ENCODE measurements at regions not wholly inside any gene's neighbourhood (a gene's known extent, or its start where the extent isn't known, plus 50 kb on each side); places are given as distances from the start of the nearest gene placed in this dataset.

DNA sequence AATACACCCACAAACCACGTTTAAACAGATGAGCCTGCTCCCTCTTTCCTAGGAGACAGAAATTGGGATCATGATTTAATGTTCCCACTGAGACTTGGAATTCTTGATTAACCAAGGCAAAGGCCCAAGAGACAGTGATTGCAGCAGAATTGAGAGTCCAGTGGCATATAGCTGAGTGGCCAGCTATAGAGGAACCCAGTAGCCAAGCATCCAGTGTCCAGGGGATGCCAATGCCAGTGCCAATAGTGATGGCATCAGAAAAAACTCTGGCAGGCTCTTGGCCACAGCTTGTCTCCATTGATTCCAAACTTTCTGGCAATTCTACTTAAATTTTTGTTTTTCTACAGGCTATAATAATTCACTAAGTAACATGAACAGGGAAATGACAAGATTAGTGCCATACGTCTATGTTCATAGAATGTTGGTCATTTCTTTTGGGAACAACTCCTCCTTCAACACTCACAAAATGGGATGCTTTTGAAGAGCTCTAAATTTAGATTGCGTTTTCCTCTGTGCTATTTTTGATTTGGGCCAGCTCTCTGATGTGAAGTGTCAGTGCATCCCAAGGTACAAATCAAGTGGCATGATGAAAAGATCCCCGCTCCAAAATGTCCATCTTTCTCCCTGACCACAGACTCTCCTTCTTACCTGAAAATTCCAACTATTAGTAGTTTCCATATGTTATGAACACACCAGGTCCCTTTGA is 83.1 kb upstream of the A1CF start:
- TF ChIP-seq, protein P1, sequence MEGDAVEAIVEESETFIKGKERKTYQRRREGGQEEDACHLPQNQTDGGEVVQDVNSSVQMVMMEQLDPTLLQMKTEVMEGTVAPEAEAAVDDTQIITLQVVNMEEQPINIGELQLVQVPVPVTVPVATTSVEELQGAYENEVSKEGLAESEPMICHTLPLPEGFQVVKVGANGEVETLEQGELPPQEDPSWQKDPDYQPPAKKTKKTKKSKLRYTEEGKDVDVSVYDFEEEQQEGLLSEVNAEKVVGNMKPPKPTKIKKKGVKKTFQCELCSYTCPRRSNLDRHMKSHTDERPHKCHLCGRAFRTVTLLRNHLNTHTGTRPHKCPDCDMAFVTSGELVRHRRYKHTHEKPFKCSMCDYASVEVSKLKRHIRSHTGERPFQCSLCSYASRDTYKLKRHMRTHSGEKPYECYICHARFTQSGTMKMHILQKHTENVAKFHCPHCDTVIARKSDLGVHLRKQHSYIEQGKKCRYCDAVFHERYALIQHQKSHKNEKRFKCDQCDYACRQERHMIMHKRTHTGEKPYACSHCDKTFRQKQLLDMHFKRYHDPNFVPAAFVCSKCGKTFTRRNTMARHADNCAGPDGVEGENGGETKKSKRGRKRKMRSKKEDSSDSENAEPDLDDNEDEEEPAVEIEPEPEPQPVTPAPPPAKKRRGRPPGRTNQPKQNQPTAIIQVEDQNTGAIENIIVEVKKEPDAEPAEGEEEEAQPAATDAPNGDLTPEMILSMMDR (conservative IDR thresholded peaks at IDR 0.05; ENCODE audit: low read depth in 2 of 2), result no peak
- TF ChIP-seq JUNB (IDR thresholded peaks at IDR 0.05; ENCODE audit: unreplicated experiment) (no peak), EZH2 (IDR thresholded peaks at IDR 0.05; ENCODE audit: low read depth, unreplicated experiment) (no peak), POLR2AphosphoS5 (IDR thresholded peaks at IDR 0.05; ENCODE audit: low read depth) (no peak), ZNF331 (CRISPR knock-in tag; IDR thresholded peaks at IDR 0.05; ENCODE audit: low read depth) (no peak)
- TF ChIP-seq, protein P2, sequence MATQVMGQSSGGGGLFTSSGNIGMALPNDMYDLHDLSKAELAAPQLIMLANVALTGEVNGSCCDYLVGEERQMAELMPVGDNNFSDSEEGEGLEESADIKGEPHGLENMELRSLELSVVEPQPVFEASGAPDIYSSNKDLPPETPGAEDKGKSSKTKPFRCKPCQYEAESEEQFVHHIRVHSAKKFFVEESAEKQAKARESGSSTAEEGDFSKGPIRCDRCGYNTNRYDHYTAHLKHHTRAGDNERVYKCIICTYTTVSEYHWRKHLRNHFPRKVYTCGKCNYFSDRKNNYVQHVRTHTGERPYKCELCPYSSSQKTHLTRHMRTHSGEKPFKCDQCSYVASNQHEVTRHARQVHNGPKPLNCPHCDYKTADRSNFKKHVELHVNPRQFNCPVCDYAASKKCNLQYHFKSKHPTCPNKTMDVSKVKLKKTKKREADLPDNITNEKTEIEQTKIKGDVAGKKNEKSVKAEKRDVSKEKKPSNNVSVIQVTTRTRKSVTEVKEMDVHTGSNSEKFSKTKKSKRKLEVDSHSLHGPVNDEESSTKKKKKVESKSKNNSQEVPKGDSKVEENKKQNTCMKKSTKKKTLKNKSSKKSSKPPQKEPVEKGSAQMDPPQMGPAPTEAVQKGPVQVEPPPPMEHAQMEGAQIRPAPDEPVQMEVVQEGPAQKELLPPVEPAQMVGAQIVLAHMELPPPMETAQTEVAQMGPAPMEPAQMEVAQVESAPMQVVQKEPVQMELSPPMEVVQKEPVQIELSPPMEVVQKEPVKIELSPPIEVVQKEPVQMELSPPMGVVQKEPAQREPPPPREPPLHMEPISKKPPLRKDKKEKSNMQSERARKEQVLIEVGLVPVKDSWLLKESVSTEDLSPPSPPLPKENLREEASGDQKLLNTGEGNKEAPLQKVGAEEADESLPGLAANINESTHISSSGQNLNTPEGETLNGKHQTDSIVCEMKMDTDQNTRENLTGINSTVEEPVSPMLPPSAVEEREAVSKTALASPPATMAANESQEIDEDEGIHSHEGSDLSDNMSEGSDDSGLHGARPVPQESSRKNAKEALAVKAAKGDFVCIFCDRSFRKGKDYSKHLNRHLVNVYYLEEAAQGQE (IDR thresholded peaks at IDR 0.05; ENCODE audit: unreplicated experiment), result no peak
- TF ChIP-seq, protein P3, sequence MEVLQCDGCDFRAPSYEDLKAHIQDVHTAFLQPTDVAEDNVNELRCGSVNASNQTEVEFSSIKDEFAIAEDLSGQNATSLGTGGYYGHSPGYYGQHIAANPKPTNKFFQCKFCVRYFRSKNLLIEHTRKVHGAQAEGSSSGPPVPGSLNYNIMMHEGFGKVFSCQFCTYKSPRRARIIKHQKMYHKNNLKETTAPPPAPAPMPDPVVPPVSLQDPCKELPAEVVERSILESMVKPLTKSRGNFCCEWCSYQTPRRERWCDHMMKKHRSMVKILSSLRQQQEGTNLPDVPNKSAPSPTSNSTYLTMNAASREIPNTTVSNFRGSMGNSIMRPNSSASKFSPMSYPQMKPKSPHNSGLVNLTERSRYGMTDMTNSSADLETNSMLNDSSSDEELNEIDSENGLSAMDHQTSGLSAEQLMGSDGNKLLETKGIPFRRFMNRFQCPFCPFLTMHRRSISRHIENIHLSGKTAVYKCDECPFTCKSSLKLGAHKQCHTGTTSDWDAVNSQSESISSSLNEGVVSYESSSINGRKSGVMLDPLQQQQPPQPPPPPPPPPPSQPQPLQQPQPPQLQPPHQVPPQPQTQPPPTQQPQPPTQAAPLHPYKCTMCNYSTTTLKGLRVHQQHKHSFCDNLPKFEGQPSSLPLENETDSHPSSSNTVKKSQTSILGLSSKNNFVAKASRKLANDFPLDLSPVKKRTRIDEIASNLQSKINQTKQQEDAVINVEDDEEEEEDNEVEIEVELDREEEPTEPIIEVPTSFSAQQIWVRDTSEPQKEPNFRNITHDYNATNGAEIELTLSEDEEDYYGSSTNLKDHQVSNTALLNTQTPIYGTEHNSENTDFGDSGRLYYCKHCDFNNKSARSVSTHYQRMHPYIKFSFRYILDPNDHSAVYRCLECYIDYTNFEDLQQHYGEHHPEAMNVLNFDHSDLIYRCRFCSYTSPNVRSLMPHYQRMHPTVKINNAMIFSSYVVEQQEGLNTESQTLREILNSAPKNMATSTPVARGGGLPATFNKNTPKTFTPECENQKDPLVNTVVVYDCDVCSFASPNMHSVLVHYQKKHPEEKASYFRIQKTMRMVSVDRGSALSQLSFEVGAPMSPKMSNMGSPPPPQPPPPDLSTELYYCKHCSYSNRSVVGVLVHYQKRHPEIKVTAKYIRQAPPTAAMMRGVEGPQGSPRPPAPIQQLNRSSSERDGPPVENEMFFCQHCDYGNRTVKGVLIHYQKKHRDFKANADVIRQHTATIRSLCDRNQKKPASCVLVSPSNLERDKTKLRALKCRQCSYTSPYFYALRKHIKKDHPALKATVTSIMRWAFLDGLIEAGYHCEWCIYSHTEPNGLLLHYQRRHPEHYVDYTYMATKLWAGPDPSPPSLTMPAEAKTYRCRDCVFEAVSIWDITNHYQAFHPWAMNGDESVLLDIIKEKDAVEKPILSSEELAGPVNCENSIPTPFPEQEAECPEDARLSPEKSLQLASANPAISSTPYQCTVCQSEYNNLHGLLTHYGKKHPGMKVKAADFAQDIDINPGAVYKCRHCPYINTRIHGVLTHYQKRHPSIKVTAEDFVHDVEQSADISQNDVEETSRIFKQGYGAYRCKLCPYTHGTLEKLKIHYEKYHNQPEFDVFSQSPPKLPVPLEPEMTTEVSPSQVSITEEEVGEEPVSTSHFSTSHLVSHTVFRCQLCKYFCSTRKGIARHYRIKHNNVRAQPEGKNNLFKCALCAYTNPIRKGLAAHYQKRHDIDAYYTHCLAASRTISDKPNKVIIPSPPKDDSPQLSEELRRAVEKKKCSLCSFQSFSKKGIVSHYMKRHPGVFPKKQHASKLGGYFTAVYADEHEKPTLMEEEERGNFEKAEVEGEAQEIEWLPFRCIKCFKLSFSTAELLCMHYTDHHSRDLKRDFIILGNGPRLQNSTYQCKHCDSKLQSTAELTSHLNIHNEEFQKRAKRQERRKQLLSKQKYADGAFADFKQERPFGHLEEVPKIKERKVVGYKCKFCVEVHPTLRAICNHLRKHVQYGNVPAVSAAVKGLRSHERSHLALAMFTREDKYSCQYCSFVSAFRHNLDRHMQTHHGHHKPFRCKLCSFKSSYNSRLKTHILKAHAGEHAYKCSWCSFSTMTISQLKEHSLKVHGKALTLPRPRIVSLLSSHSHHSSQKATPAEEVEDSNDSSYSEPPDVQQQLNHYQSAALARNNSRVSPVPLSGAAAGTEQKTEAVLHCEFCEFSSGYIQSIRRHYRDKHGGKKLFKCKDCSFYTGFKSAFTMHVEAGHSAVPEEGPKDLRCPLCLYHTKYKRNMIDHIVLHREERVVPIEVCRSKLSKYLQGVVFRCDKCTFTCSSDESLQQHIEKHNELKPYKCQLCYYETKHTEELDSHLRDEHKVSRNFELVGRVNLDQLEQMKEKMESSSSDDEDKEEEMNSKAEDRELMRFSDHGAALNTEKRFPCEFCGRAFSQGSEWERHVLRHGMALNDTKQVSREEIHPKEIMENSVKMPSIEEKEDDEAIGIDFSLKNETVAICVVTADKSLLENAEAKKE (CRISPR knock-in tag; IDR thresholded peaks at IDR 0.05), result no peak

All from GM23338 (cell line).